ENCODE measurements at regions not wholly inside any gene's neighbourhood (a gene's known extent, or its start where the extent isn't known, plus 50 kb on each side); places are given as distances from the start of the nearest gene placed in this dataset.

- TF ChIP-seq RFX5 (IDR thresholded peaks at IDR 0.05; ENCODE audit: low read length) (no peak), MAX (IDR thresholded peaks at IDR 0.05; ENCODE audit: low read depth) (no peak), SIN3A (IDR thresholded peaks at IDR 0.05; ENCODE audit: borderline replicate concordance, low read depth, low read length) (no peak), MEF2A (IDR thresholded peaks at IDR 0.05; ENCODE audit: borderline replicate concordance, low read depth) (no peak), NRF1 (IDR thresholded peaks at IDR 0.05; ENCODE audit: low read depth, low read length) (no peak), MXI1 (IDR thresholded peaks at IDR 0.05; ENCODE audit: low read depth, low read length) (no peak), CTCF (IDR thresholded peaks at IDR 0.05) (no peak), TCF12 (IDR thresholded peaks at IDR 0.05) (no peak), FOXM1 (IDR thresholded peaks at IDR 0.05; ENCODE audit: low read depth) (no peak), GABPA (IDR thresholded peaks at IDR 0.05; ENCODE audit: low read depth) (no peak), FOXJ3 (CRISPR knock-in tag; IDR thresholded peaks at IDR 0.05) (no peak), FOSL2 (IDR thresholded peaks at IDR 0.05; ENCODE audit: borderline replicate concordance, low read depth) (no peak), ZBTB33 (IDR thresholded peaks at IDR 0.05; ENCODE audit: borderline replicate concordance, low read depth) (no peak), RAD21 (IDR thresholded peaks at IDR 0.05; ENCODE audit: low read length) (no peak), SMC3 (IDR thresholded peaks at IDR 0.05; ENCODE audit: low read depth, low read length) (no peak), POLR2AphosphoS5 (IDR thresholded peaks at IDR 0.05; ENCODE audit: low read depth, low read length) (no peak), RCOR1 (IDR thresholded peaks at IDR 0.05; ENCODE audit: low read length) (no peak), USF2 (IDR thresholded peaks at IDR 0.05; ENCODE audit: borderline replicate concordance, low read depth, low read length) (no peak), RXRA (IDR thresholded peaks at IDR 0.05; ENCODE audit: borderline replicate concordance, low read depth) (no peak)
- Histone ChIP-seq H3K27ac (ENCODE audit: low read depth in 2 of 2, low read length in 1 of 2) (no peak overlapping the region), H3K4me1 (ENCODE audit: control insufficient read depth in 1 of 2, insufficient read depth in 2 of 2, low read depth in 1 of 2, low read length in 1 of 2) (peaks cover 7 to 14% of the 10 kb centered on the region in 2 experiments; a peak in 3 of 4 replicates), H3K27me3 (ENCODE audit: insufficient read depth) (no peaks in the 10 kb centered on the region), H3K4me3 (ENCODE audit: low read depth in 2 of 2, low read length in 1 of 2) (no peak overlapping the region), H3K9me3 (no peaks in the 10 kb centered on the region), H3K9me2 (no peaks in the 10 kb centered on the region), H3K36me3 (replicated peaks in 1 of 2; ENCODE audit: control insufficient read depth in 1 of 2, insufficient read depth in 2 of 2, low read length in 1 of 2) (no peaks in the 10 kb centered on the region), H4K20me1 (ENCODE audit: insufficient read depth) (no peaks in the 10 kb centered on the region), H2AFZ (ENCODE audit: low read depth) (no peak overlapping the region), H3K9ac (no peak overlapping the region), H3K79me2 (ENCODE audit: insufficient read depth) (no peaks in the 10 kb centered on the region), H3K4me2 (no peak overlapping the region), H3F3A (replicated peaks; ENCODE audit: insufficient read depth) (peaks cover 3% of the 10 kb centered on the region)
- CTCF ChIA-PET: no interaction called here
- POLR2A ChIA-PET: no interaction called here
- no peak for DNase-seq
- WGBS (ENCODE audit: low lambda C conversion rate): 90% methylated on average over 3 of the region's 3 CpGs
Observed at GRCh38 chr6:118714756-118715155, 63.4 kb upstream of the CEP85L start.
